ENCODE measurements at regions not wholly inside any gene's neighbourhood (a gene's known extent, or its start where the extent isn't known, plus 50 kb on each side); places are given as distances from the start of the nearest gene placed in this dataset.
"Not testable (repeated sequence)": the region's sequence is repeated elsewhere in the genome, so short reads cannot be mapped to it uniquely, and the experiment has no call there.

- intact Hi-C loops (cut with DNase I) = no loop called here
- no peak for DNase-seq
These were observed 101.5 kb downstream of the VCPKMT start for GRCh38 chr14:50014809-50015430.

GRCh38 chr14:50015716-50016115, 100.7 kb downstream of the VCPKMT start:
- intact Hi-C loops (cut with DNase I) = no loop called here
- no peak for DNase-seq

- no peak for DNase-seq
- intact Hi-C loops (cut with DNase I) = no loop called here
These were observed 98.0 kb downstream of the VCPKMT start for GRCh38 chr14:50018201-50018932.

GRCh38 chr14:50018933-50019210, 97.5 kb downstream of the VCPKMT start:
- intact Hi-C loops (cut with DNase I) = no loop called here

GRCh38 chr14:50020184-50020583, 96.2 kb downstream of the VCPKMT start:
- intact Hi-C loops (cut with DNase I) = no loop called here

More at GRCh38 chr14:50018933-50019210, 97.5 kb downstream of the VCPKMT start:
- no peak for DNase-seq

GRCh38 chr14:50020799-50021198, 95.6 kb downstream of the VCPKMT start:
- intact Hi-C loops (cut with DNase I) = no loop called here
- no peak for DNase-seq

More at GRCh38 chr14:50020184-50020583, 96.2 kb downstream of the VCPKMT start:
- DNase-seq = no peak

- no peak for DNase-seq
- intact Hi-C loops (cut with DNase I) = no loop called here
These were observed 94.9 kb downstream of the VCPKMT start for GRCh38 chr14:50021261-50022031.

- no peak for DNase-seq
- intact Hi-C loops (cut with DNase I) = no loop called here
These were observed 93.7 kb downstream of the VCPKMT start for GRCh38 chr14:50022661-50023060.

- DNase-seq = no peak
- intact Hi-C loops (cut with DNase I) = no loop called here
These were observed 92.5 kb downstream of the VCPKMT start for GRCh38 chr14:50023671-50024490.

- no peak for DNase-seq
- intact Hi-C loops (cut with DNase I) = no loop called here
These were observed 91.3 kb downstream of the VCPKMT start for GRCh38 chr14:50025073-50025472.

GRCh38 chr14:50025776-50026175, 90.6 kb downstream of the VCPKMT start:
- intact Hi-C loops (cut with DNase I) = no loop called here
- no peak for DNase-seq

- intact Hi-C loops (cut with DNase I) = no loop called here
- DNase-seq = no peak
These were observed 90.0 kb downstream of the VCPKMT start for GRCh38 chr14:50026396-50026795.

- intact Hi-C loops (cut with DNase I) = no loop called here
- DNase-seq = no peak
These were observed 88.6 kb downstream of the VCPKMT start for GRCh38 chr14:50027816-50028215.

- intact Hi-C loops (cut with DNase I) = no loop called here
- no peak for DNase-seq
These were observed 87.9 kb downstream of the VCPKMT start for GRCh38 chr14:50028458-50028857.

GRCh38 chr14:50030036-50030435, 86.3 kb downstream of the VCPKMT start:
- intact Hi-C loops (cut with DNase I) = no loop called here
- no peak for DNase-seq

- intact Hi-C loops (cut with DNase I); DNase-seq: not testable (repeated sequence)
These were observed 85.5 kb downstream of the VCPKMT start for GRCh38 chr14:50030911-50031310.

- DNase-seq = no peak
These were observed 84.6 kb downstream of the VCPKMT start for GRCh38 chr14:50031602-50032313.

GRCh38 chr14:50032462-50033167, 83.8 kb downstream of the VCPKMT start:
- intact Hi-C loops (cut with DNase I); DNase-seq: not testable (repeated sequence)

More at GRCh38 chr14:50031602-50032313, 84.6 kb downstream of the VCPKMT start:
- intact Hi-C loops (cut with DNase I) = no loop called here

- DNase-seq = no peak
- intact Hi-C loops (cut with DNase I) = no loop called here
These were observed 81.2 kb downstream of the VCPKMT start for GRCh38 chr14:50035214-50035613.
